CD4-positive, alpha-beta T cell treated with Interleukin-21 for 1 hour (primary cell): ENCODE measurements at regions not wholly inside any gene's neighbourhood (a gene's known extent, or its start where the extent isn't known, plus 50 kb on each side); places are given as distances from the start of the nearest gene placed in this dataset.
"Not testable (repeated sequence)": the region's sequence is repeated elsewhere in the genome, so short reads cannot be mapped to it uniquely, and the experiment has no call there.

Experiments used
- DNase-seq: peaks from one replicate; pipeline ENCODE4 v3.0.0-alpha.2; 2020

- no peak for DNase-seq
Observed at GRCh38 chr4:184911310-184911709, 85.5 kb upstream of the ACSL1 start.

GRCh38 chr4:184913356-184914143, 87.8 kb upstream of the ACSL1 start:
- DNase-seq = no peak

GRCh38 chr4:184918799-184919198, 93.0 kb upstream of the ACSL1 start:
- DNase-seq = not testable (repeated sequence)

- DNase-seq = no peak
Observed at GRCh38 chr4:184921456-184921855, 95.7 kb upstream of the ACSL1 start.

- DNase-seq = no peak
Observed at GRCh38 chr4:184922301-184922700, 96.0 kb upstream of the HELT start.

- no peak for DNase-seq
Observed at GRCh38 chr4:184924516-184924915, 93.8 kb upstream of the HELT start.

- no peak for DNase-seq
Observed at GRCh38 chr4:184929476-184929875, 88.8 kb upstream of the HELT start.

- no peak for DNase-seq
Observed at GRCh38 chr4:184930026-184930425, 88.3 kb upstream of the HELT start.

GRCh38 chr4:184932343-184932742, 85.9 kb upstream of the HELT start:
- no peak for DNase-seq

- DNase-seq = no peak
Observed at GRCh38 chr4:184933311-184933710, 85.0 kb upstream of the HELT start.

- no peak for DNase-seq
Observed at GRCh38 chr4:184934184-184934583, 84.1 kb upstream of the HELT start.

GRCh38 chr4:184934961-184935360, 83.3 kb upstream of the HELT start:
- no peak for DNase-seq

- DNase-seq = no peak
Observed at GRCh38 chr4:184936071-184936470, 82.2 kb upstream of the HELT start.

- DNase-seq = no peak
Observed at GRCh38 chr4:184937030-184937710, 81.1 kb upstream of the HELT start.

GRCh38 chr4:184937745-184938144, 80.5 kb upstream of the HELT start:
- DNase-seq = no peak

- DNase-seq = no peak
Observed at GRCh38 chr4:184938871-184939270, 79.4 kb upstream of the HELT start.

GRCh38 chr4:184939978-184940377, 78.3 kb upstream of the HELT start:
- no peak for DNase-seq

GRCh38 chr4:184940500-184940899, 77.8 kb upstream of the HELT start:
- no peak for DNase-seq

- no peak for DNase-seq
Observed at GRCh38 chr4:184941671-184942418, 76.4 kb upstream of the HELT start.

GRCh38 chr4:184942444-184943425, 75.6 kb upstream of the HELT start:
- DNase-seq = no peak

- no peak for DNase-seq
Observed at GRCh38 chr4:184949020-184949419, 69.3 kb upstream of the HELT start.

GRCh38 chr4:184950117-184950830, 68.0 kb upstream of the HELT start:
- DNase-seq = no peak
